GM12878 (cell line): ENCODE measurements at regions not wholly inside any gene's neighbourhood (a gene's known extent, or its start where the extent isn't known, plus 50 kb on each side); places are given as distances from the start of the nearest gene placed in this dataset.
A peak's percentile ranks its signal among the peaks of the same experiment; 100 is the strongest.

Experiments
- ATAC-seq: fragments of 200-7000 bp; cut with Tn5 transposase; 3 replicates; pipeline ENCODE4 v1.9.1; 2020; ENCODE audit warnings: mild to moderate bottlenecking, moderate library complexity
- BruUV-seq: library from RNA; stranded (reverse); fragments of 400-500 nt; replicated peaks from 2 replicates; lab custom pipeline; 2021; lab: Mats Ljungman, UMichigan
- CTCF ChIA-PET: fragments of 300-600 bp; sonication (Branson Sonifier 250); formaldehyde crosslinking; extraction: SDS; loops from one replicate; lab custom pipeline; 2021; ENCODE audit warnings: inconsistent platforms; lab: Yijun Ruan, JAX
- POLR2A ChIA-PET: fragments of 350-600 bp; formaldehyde crosslinking; extraction: SDS; loops from one replicate; lab custom pipeline; 2021; ENCODE audit warnings: inconsistent platforms; lab: Charles Lee
- RAD21 ChIA-PET: fragments of 300-600 bp; sonication (Branson Sonifier 250); formaldehyde crosslinking; loops from one replicate; lab custom pipeline; 2023; ENCODE audit warnings: antibody characterized with exemption; ENCODE audit not compliant: unreplicated experiment; lab: Charles Lee
- SMC1A ChIA-PET: fragments of 300-600 bp; sonication (Branson Sonifier 250); formaldehyde crosslinking; loops from one replicate; lab custom pipeline; 2023; ENCODE audit not compliant: unreplicated experiment, uncharacterized antibody; lab: Charles Lee
- DNase-seq: peaks from one replicate; pipeline ENCODE4 v3.0.0-alpha.2; 2011; ENCODE audit warnings: low read depth, low spot score
- FAIRE-seq: peaks from 3 replicates; lab custom pipeline; 2011; peaks lifted over from hg19 to GRCh38; lab: Jason Lieb, UNC
- H2AFZ ChIP-seq: 2 replicates; pipeline ENCODE4 v1.6.0; 2011; ENCODE audit warnings: low read depth, low read length, control low read depth; ENCODE audit not compliant: control insufficient read depth
- H3K27ac ChIP-seq: 2 replicates; pipeline ENCODE4 v1.5.1; 2011; ENCODE audit warnings: control low read depth; ENCODE audit not compliant: control insufficient read depth, insufficient read depth
- H3K27me3 ChIP-seq, 2 experiments: replicated peaks in 1 of 2; 2 replicates each; pipeline versions ENCODE4 v1.6.0 to v1.6.1; 2011; ENCODE audit warnings: low read length in 1 of 2; ENCODE audit not compliant: control insufficient read depth in 2 of 2, insufficient read depth in 2 of 2
- H3K36me3 ChIP-seq, 2 experiments: 2 replicates each; pipeline ENCODE4 v1.5.1; 2011; ENCODE audit warnings: low read length in 1 of 2; ENCODE audit not compliant: control insufficient read depth in 2 of 2, insufficient read depth in 2 of 2
- H3K4me1 ChIP-seq: 2 replicates; pipeline ENCODE4 v1.6.1; 2011; ENCODE audit warnings: mild to moderate bottlenecking, low read length, moderate library complexity, mixed read lengths; ENCODE audit not compliant: control insufficient read depth, insufficient read depth
- H3K4me2 ChIP-seq: 2 replicates; pipeline ENCODE4 v1.6.0; 2011; ENCODE audit warnings: control low read depth; ENCODE audit not compliant: control insufficient read depth, insufficient read depth
- H3K4me3 ChIP-seq: fragments of 200-600 bp; sonication (generic); 2 replicates; pipeline ENCODE4 v1.5.1; 2016
- H3K79me2 ChIP-seq: 2 replicates; pipeline ENCODE4 v1.6.0; 2011; ENCODE audit warnings: low read length; ENCODE audit not compliant: control insufficient read depth, insufficient read depth
- H3K9ac ChIP-seq: 2 replicates; pipeline ENCODE4 v1.8.0; 2011; ENCODE audit warnings: low read length, control low read depth, mixed read lengths; ENCODE audit not compliant: control insufficient read depth, insufficient read depth
- H3K9me3 ChIP-seq: replicated peaks from 3 replicates; pipeline ENCODE4 v1.5.1; 2011; ENCODE audit warnings: mild to moderate bottlenecking, low read length; ENCODE audit not compliant: control insufficient read depth, insufficient read depth
- H4K20me1 ChIP-seq: 2 replicates; pipeline ENCODE4 v1.6.0; 2011; ENCODE audit not compliant: control insufficient read depth, insufficient read depth
- CBX3 ChIP-seq: fragments of 200-600 bp; sonication (generic); IDR thresholded peaks from 2 replicates; pipeline ENCODE4 v1.6.1; 2016; ENCODE audit warnings: low read depth, borderline replicate concordance
- GABPA ChIP-seq: IDR thresholded peaks from 2 replicates; pipeline ENCODE4 v1.6.1; 2014; ENCODE audit warnings: antibody characterized with exemption, low read depth, mild to moderate bottlenecking, inconsistent platforms
- MTA2 ChIP-seq: fragments of 450-650 bp; IDR thresholded peaks from 2 replicates; pipeline ENCODE4 v1.6.1; 2016; ENCODE audit warnings: low read depth, mild to moderate bottlenecking, moderate library complexity
- MYB ChIP-seq: fragments of 150-350 bp; IDR thresholded peaks from 2 replicates; pipeline ENCODE4 v1.6.1; 2014; ENCODE audit warnings: mild to moderate bottlenecking, low read depth, low read length, borderline replicate concordance
- NFYA ChIP-seq: IDR thresholded peaks from 2 replicates; pipeline ENCODE4 v1.6.1; 2011; ENCODE audit warnings: low read depth, mild to moderate bottlenecking, low read length, improper control_type of control experiment, borderline replicate concordance
- RAD51 ChIP-seq: fragments of 450-650 bp; IDR thresholded peaks from 2 replicates; pipeline ENCODE4 v1.6.1; 2016; ENCODE audit warnings: moderate library complexity, mild to moderate bottlenecking, inconsistent platforms
- RB1 ChIP-seq: fragments of 450-650 bp; formaldehyde crosslinking; IDR thresholded peaks from 2 replicates; pipeline ENCODE4 v1.6.1; 2017; ENCODE audit warnings: mild to moderate bottlenecking, borderline replicate concordance
- RELB ChIP-seq: fragments of 450-650 bp; IDR thresholded peaks from 2 replicates; pipeline ENCODE4 v1.6.1; 2017; ENCODE audit warnings: low read depth, mild to moderate bottlenecking, moderate library complexity
- SUPT20H ChIP-seq: IDR thresholded peaks from 2 replicates; pipeline ENCODE4 v1.6.1; 2011; ENCODE audit warnings: low read depth, mild to moderate bottlenecking, low read length, moderate library complexity, borderline replicate concordance; ENCODE audit not compliant: control insufficient read depth
- WGBS: methylation state at CpG from one replicate; pipeline ENCODE4 v1.1.6; 2016; ENCODE audit warnings: low lambda C conversion rate; ENCODE audit not compliant: insufficient replicate concordance, insufficient coverage; ENCODE audit errors: missing lambda C conversion rate; 5-methylcytosine and 5-hydroxymethylcytosine counted together
- in situ Hi-C: fragments of 300-500 bp; cut with MboI; formaldehyde crosslinking; loops from 9 replicates; pipeline ENCODE4 v1.14.3; 2018; ENCODE audit warnings: mixed read lengths
- intact Hi-C: fragments of 100-400 bp; cut with micrococcal nuclease; formaldehyde crosslinking; loops from one replicate; pipeline ENCODE4 v1.14.2; 2022; ENCODE audit not compliant: unreplicated experiment
- TF ChIP-seq, protein P1 (sequence below): IDR thresholded peaks from 2 replicates; pipeline ENCODE4 v1.6.1; 2011; ENCODE audit warnings: low read depth, mild to moderate bottlenecking, low read length, moderate library complexity, borderline replicate concordance; ENCODE audit errors: extremely low read depth
- TF ChIP-seq, protein P2 (sequence below): fragments of 450-650 bp; IDR thresholded peaks from 2 replicates; pipeline ENCODE4 v1.6.1; 2017; ENCODE audit warnings: mild to moderate bottlenecking
- TF ChIP-seq, protein P3 (sequence below): IDR thresholded peaks from 2 replicates; pipeline ENCODE4 v1.6.1; 2012; ENCODE audit warnings: improper control_type of control experiment, low read depth, low read length; ENCODE audit not compliant: insufficient replicate concordance

GRCh38 chr6:87794922-87795885 is 93.2 kb upstream of the AKIRIN2 start:
- ATAC-seq (no peak), FAIRE-seq (no peak), DNase-seq (no peak)
- SMC1A ChIA-PET, result interaction anchor here (0.9 to 7.5 kb wide), 20 partner anchors 10 to 402 kb away, joined by 3 to 56 read pairs (median 5); partner anchors contain the start of gene AKIRIN2
- H2AFZ ChIP-seq, result no peak overlapping the region
- H4K20me1 ChIP-seq, result no peaks in the 10 kb centered on the region
- peak overlapping the region; percentile 40 for H3K4me2 ChIP-seq
- intact Hi-C loops, result loop anchor here (5.0 kb wide), 1 partner anchor 208 kb away; the partner anchor contains the start of gene RARS2
- POLR2A ChIA-PET, result interaction anchor here (0.7 to 1.6 kb wide), 4 partner anchors 36 to 97 kb away, joined by 3 to 6 read pairs (median 5); no protein-coding TSS in a partner anchor
- H3K9ac ChIP-seq, result no peak overlapping the region
- no TSS peak for BruUV-seq
- in situ Hi-C loops, result no loop called here
- no peaks in the 10 kb centered on the region for H3K27me3 ChIP-seq
- H3K27ac ChIP-seq, result no peak overlapping the region
- H3K4me3 ChIP-seq, result no peak overlapping the region
- 94% methylated on average over 11 of the region's 11 CpGs for WGBS
- H3K9me3 ChIP-seq, result no peaks in the 10 kb centered on the region
- H3K36me3 ChIP-seq, result no peaks in the 10 kb centered on the region
- CTCF ChIA-PET, result interaction anchor here (0.7 to 2.2 kb wide), 8 partner anchors 13 to 402 kb away, joined by 3 to 6 read pairs (median 3); no protein-coding TSS in a partner anchor
- RAD21 ChIA-PET, result interaction anchor here (0.5 to 6.2 kb wide), 17 partner anchors 11 to 402 kb away, joined by 3 to 53 read pairs (median 6); partner anchors contain the start of gene AKIRIN2
- no peaks in the 10 kb centered on the region; the same call in 1 of the 2 replicates for H3K79me2 ChIP-seq
- peaks cover 52% of the 10 kb centered on the region for H3K4me1 ChIP-seq
- TF ChIP-seq, protein P1, sequence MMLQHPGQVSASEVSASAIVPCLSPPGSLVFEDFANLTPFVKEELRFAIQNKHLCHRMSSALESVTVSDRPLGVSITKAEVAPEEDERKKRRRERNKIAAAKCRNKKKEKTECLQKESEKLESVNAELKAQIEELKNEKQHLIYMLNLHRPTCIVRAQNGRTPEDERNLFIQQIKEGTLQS, result no peak
- TF ChIP-seq, protein P2, sequence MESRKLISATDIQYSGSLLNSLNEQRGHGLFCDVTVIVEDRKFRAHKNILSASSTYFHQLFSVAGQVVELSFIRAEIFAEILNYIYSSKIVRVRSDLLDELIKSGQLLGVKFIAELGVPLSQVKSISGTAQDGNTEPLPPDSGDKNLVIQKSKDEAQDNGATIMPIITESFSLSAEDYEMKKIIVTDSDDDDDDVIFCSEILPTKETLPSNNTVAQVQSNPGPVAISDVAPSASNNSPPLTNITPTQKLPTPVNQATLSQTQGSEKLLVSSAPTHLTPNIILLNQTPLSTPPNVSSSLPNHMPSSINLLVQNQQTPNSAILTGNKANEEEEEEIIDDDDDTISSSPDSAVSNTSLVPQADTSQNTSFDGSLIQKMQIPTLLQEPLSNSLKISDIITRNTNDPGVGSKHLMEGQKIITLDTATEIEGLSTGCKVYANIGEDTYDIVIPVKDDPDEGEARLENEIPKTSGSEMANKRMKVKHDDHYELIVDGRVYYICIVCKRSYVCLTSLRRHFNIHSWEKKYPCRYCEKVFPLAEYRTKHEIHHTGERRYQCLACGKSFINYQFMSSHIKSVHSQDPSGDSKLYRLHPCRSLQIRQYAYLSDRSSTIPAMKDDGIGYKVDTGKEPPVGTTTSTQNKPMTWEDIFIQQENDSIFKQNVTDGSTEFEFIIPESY, result no peak
- no peak for TF ChIP-seq RAD51
- no peak for TF ChIP-seq RB1
- TF ChIP-seq MTA2, result no peak
- no peak for TF ChIP-seq GABPA
- no peak for TF ChIP-seq SUPT20H
- TF ChIP-seq, protein P3, sequence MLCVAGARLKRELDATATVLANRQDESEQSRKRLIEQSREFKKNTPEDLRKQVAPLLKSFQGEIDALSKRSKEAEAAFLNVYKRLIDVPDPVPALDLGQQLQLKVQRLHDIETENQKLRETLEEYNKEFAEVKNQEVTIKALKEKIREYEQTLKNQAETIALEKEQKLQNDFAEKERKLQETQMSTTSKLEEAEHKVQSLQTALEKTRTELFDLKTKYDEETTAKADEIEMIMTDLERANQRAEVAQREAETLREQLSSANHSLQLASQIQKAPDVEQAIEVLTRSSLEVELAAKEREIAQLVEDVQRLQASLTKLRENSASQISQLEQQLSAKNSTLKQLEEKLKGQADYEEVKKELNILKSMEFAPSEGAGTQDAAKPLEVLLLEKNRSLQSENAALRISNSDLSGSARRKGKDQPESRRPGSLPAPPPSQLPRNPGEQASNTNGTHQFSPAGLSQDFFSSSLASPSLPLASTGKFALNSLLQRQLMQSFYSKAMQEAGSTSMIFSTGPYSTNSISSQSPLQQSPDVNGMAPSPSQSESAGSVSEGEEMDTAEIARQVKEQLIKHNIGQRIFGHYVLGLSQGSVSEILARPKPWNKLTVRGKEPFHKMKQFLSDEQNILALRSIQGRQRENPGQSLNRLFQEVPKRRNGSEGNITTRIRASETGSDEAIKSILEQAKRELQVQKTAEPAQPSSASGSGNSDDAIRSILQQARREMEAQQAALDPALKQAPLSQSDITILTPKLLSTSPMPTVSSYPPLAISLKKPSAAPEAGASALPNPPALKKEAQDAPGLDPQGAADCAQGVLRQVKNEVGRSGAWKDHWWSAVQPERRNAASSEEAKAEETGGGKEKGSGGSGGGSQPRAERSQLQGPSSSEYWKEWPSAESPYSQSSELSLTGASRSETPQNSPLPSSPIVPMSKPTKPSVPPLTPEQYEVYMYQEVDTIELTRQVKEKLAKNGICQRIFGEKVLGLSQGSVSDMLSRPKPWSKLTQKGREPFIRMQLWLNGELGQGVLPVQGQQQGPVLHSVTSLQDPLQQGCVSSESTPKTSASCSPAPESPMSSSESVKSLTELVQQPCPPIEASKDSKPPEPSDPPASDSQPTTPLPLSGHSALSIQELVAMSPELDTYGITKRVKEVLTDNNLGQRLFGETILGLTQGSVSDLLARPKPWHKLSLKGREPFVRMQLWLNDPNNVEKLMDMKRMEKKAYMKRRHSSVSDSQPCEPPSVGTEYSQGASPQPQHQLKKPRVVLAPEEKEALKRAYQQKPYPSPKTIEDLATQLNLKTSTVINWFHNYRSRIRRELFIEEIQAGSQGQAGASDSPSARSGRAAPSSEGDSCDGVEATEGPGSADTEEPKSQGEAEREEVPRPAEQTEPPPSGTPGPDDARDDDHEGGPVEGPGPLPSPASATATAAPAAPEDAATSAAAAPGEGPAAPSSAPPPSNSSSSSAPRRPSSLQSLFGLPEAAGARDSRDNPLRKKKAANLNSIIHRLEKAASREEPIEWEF, result no peak
- no peak for TF ChIP-seq CBX3
- no peak for TF ChIP-seq MYB
- TF ChIP-seq RELB, result no peak
- TF ChIP-seq NFYA, result no peak
